Keratinocyte (primary cell): ENCODE measurements at regions not wholly inside any gene's neighbourhood (a gene's known extent, or its start where the extent isn't known, plus 50 kb on each side); places are given as distances from the start of the nearest gene placed in this dataset.

Experiments
- EZH2 ChIP-seq: IDR thresholded peaks from one replicate; pipeline ENCODE4 v1.6.1; 2012; ENCODE audit warnings: inconsistent platforms, mild to moderate bottlenecking, low read length, moderate library complexity
- TF ChIP-seq, protein P1 (sequence below), 3 experiments: IDR thresholded peaks in 1 of 3; conservative IDR thresholded peaks in 1 of 3; optimal IDR thresholded peaks in 1 of 3; 2 replicates in 2 of 3; 3 replicates in 1 of 3; pipeline versions ENCODE3 to v1.5.1; 2011; ENCODE audit warnings: low read length in 3 of 3, mild to moderate bottlenecking in 3 of 3, moderate library complexity in 2 of 3, control low read depth in 1 of 3, inconsistent platforms in 1 of 3; ENCODE audit not compliant: insufficient read depth in 2 of 3; ENCODE audit errors: extremely low read depth in 1 of 3

DNA sequence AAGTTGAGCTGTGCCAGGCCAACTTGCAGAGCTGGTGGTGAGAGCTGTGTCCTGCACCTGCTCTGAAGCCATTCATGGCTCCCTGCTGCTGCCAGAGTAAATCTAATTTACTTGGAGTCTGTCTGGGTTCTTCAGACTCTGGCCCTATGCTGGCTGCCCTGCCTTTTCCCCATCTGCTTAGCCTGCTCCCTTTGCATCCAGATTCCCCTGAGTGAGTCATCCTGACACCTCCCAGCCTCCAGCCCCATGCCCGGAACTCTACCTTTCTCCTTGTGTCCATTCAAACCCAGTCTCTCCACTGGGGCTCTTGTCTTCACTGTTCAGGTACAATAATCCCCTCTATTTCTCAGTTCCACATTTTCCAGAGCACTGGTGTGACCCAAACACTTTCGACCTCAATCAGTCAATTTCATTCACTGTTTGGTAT is 434.4 kb upstream of the ZMIZ1 start:
- TF ChIP-seq, protein P1, sequence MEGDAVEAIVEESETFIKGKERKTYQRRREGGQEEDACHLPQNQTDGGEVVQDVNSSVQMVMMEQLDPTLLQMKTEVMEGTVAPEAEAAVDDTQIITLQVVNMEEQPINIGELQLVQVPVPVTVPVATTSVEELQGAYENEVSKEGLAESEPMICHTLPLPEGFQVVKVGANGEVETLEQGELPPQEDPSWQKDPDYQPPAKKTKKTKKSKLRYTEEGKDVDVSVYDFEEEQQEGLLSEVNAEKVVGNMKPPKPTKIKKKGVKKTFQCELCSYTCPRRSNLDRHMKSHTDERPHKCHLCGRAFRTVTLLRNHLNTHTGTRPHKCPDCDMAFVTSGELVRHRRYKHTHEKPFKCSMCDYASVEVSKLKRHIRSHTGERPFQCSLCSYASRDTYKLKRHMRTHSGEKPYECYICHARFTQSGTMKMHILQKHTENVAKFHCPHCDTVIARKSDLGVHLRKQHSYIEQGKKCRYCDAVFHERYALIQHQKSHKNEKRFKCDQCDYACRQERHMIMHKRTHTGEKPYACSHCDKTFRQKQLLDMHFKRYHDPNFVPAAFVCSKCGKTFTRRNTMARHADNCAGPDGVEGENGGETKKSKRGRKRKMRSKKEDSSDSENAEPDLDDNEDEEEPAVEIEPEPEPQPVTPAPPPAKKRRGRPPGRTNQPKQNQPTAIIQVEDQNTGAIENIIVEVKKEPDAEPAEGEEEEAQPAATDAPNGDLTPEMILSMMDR (optimal IDR thresholded peaks at IDR 0.05 in 1 of 3, IDR thresholded peaks at IDR 0.05 in 1 of 3, conservative IDR thresholded peaks at IDR 0.05 in 1 of 3; ENCODE audit: extremely low read depth in 1 of 3, insufficient read depth in 2 of 3, low read length in 3 of 3), result no peak
- TF ChIP-seq EZH2, result no peak
